ENCODE measurements at regions not wholly inside any gene's neighbourhood (a gene's known extent, or its start where the extent isn't known, plus 50 kb on each side); places are given as distances from the start of the nearest gene placed in this dataset.

- TF ChIP-seq EZH2 (IDR thresholded peaks at IDR 0.05): no peak
- TF ChIP-seq FOXP2 (optimal IDR thresholded peaks at IDR 0.05; ENCODE audit: control extremely low read depth, extremely low read length, insufficient read depth): no peak
- TF ChIP-seq POLR2AphosphoS5 (IDR thresholded peaks at IDR 0.05; ENCODE audit: borderline replicate concordance, low read depth, low read length): no peak
- no peaks in the 10 kb centered on the region for H3K36me3 ChIP-seq (ENCODE audit: insufficient read depth, low read length)
- H3K27ac ChIP-seq: no peak overlapping the region
- H3K9me3 ChIP-seq (ENCODE audit: low read depth, low read length): no peaks in the 10 kb centered on the region
- H3K9ac ChIP-seq (ENCODE audit: insufficient read length): no peak overlapping the region
- H3K4me3 ChIP-seq: no peak overlapping the region
- DNase-seq (ENCODE audit: low read depth, low spot score): no peak
Measured at GRCh38 chr18:1983746-1984515, 587.4 kb downstream of the METTL4 start.

- Histone ChIP-seq H3K9me3 (ENCODE audit: low read depth, low read length) (no peaks in the 10 kb centered on the region), H3K4me3 (no peak overlapping the region), H3K36me3 (ENCODE audit: insufficient read depth, low read length) (no peaks in the 10 kb centered on the region)
Measured at GRCh38 chr18:1993866-1994265, 577.4 kb downstream of the METTL4 start.

DNA sequence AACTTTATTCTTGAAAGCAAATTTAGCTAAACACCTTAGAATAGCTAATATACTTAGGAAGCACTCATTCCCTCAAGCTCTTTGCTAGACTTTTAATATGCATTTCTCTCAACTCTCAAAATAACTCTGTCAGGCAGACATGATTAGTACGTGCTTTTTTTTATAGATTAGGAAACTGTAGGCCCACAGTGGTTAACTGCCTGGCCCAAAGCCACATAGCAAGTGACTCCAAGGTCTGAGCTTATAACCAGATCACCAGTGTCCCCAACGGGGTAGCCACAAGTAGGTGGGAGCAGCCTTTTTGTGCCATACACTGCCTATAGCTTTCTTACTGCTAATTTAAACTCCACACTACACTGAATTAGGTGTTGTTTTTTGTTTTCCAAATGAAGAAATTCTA lies 576.8 kb downstream of the METTL4 start:
- no peak for TF ChIP-seq FOXP2 (optimal IDR thresholded peaks at IDR 0.05; ENCODE audit: control extremely low read depth, extremely low read length, insufficient read depth)
- TF ChIP-seq POLR2AphosphoS5 (IDR thresholded peaks at IDR 0.05; ENCODE audit: borderline replicate concordance, low read depth, low read length): no peak
- no peak for TF ChIP-seq EZH2 (IDR thresholded peaks at IDR 0.05)
- Histone ChIP-seq H3K9ac (ENCODE audit: insufficient read length) (no peak overlapping the region), H3K9me3 (ENCODE audit: low read depth, low read length) (no peaks in the 10 kb centered on the region), H3K4me3 (no peak overlapping the region), H3K36me3 (ENCODE audit: insufficient read depth, low read length) (no peaks in the 10 kb centered on the region), H3K27ac (no peak overlapping the region)
- no peak for DNase-seq (ENCODE audit: low read depth, low spot score)

More at GRCh38 chr18:1993866-1994265, 577.4 kb downstream of the METTL4 start:
- no peak overlapping the region for H3K27ac ChIP-seq
- no peak overlapping the region for H3K9ac ChIP-seq (ENCODE audit: insufficient read length)
- DNase-seq (ENCODE audit: low read depth, low spot score): no peak
- TF ChIP-seq EZH2 (IDR thresholded peaks at IDR 0.05): no peak
- no peak for TF ChIP-seq FOXP2 (optimal IDR thresholded peaks at IDR 0.05; ENCODE audit: control extremely low read depth, extremely low read length, insufficient read depth)
- no peak for TF ChIP-seq POLR2AphosphoS5 (IDR thresholded peaks at IDR 0.05; ENCODE audit: borderline replicate concordance, low read depth, low read length)

DNA sequence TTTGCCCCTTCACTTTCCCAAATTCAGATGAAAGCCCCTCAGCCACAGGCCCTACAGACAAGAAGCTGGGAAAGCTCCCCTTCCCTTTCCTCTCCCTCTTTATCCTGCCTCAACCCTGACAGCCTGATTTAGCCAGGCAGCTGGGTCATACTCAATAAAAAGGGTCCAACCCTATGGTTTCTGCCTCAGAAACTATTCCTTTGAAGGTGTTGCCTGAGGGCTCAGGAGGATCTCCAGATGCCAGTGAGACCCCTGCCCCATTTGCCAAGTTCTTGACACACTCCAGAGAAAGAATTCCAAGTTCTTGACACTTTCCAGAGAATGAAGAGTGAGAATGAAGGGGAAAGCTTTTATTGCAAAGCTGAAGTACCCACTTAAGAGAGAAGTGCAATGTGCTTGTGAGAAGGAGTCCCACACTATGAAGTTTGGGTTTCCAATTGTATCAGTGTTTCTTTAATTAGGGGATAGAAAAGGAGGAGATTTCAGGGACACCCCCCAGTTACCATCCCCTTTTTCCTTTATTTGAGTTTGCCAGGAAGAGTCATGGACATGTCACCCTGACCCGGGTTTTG lies 576.2 kb downstream of the METTL4 start:
- DNase-seq (ENCODE audit: low read depth, low spot score): no peak
- no peak overlapping the region for H3K4me3 ChIP-seq
- no peak overlapping the region for H3K27ac ChIP-seq
- TF ChIP-seq EZH2 (IDR thresholded peaks at IDR 0.05): no peak
- TF ChIP-seq POLR2AphosphoS5 (IDR thresholded peaks at IDR 0.05; ENCODE audit: borderline replicate concordance, low read depth, low read length): no peak
- no peak for TF ChIP-seq FOXP2 (optimal IDR thresholded peaks at IDR 0.05; ENCODE audit: control extremely low read depth, extremely low read length, insufficient read depth)
- H3K9me3 ChIP-seq (ENCODE audit: low read depth, low read length): no peaks in the 10 kb centered on the region
- no peaks in the 10 kb centered on the region for H3K36me3 ChIP-seq (ENCODE audit: insufficient read depth, low read length)
- H3K9ac ChIP-seq (ENCODE audit: insufficient read length): no peak overlapping the region

GRCh38 chr18:1998121-1998520 lies 573.2 kb downstream of the METTL4 start:
- H3K27ac ChIP-seq: no peak overlapping the region
- DNase-seq (ENCODE audit: low read depth, low spot score): no peak

GRCh38 chr18:1999387-1999786 lies 571.9 kb downstream of the METTL4 start:
- no peak overlapping the region for H3K4me3 ChIP-seq
- TF ChIP-seq EZH2 (IDR thresholded peaks at IDR 0.05): no peak
- TF ChIP-seq POLR2AphosphoS5 (IDR thresholded peaks at IDR 0.05; ENCODE audit: borderline replicate concordance, low read depth, low read length): no peak
- TF ChIP-seq FOXP2 (optimal IDR thresholded peaks at IDR 0.05; ENCODE audit: control extremely low read depth, extremely low read length, insufficient read depth): no peak
- no peaks in the 10 kb centered on the region for H3K9me3 ChIP-seq (ENCODE audit: low read depth, low read length)
- no peak overlapping the region for H3K27ac ChIP-seq
- no peak overlapping the region for H3K9ac ChIP-seq (ENCODE audit: insufficient read length)
- no peaks in the 10 kb centered on the region for H3K36me3 ChIP-seq (ENCODE audit: insufficient read depth, low read length)
- no peak for DNase-seq (ENCODE audit: low read depth, low spot score)

More at GRCh38 chr18:1998121-1998520, 573.2 kb downstream of the METTL4 start:
- no peak for TF ChIP-seq FOXP2 (optimal IDR thresholded peaks at IDR 0.05; ENCODE audit: control extremely low read depth, extremely low read length, insufficient read depth)
- no peak for TF ChIP-seq POLR2AphosphoS5 (IDR thresholded peaks at IDR 0.05; ENCODE audit: borderline replicate concordance, low read depth, low read length)
- TF ChIP-seq EZH2 (IDR thresholded peaks at IDR 0.05): no peak
- Histone ChIP-seq H3K9ac (ENCODE audit: insufficient read length) (no peak overlapping the region), H3K4me3 (no peak overlapping the region), H3K9me3 (ENCODE audit: low read depth, low read length) (no peaks in the 10 kb centered on the region), H3K36me3 (ENCODE audit: insufficient read depth, low read length) (no peaks in the 10 kb centered on the region)

DNA sequence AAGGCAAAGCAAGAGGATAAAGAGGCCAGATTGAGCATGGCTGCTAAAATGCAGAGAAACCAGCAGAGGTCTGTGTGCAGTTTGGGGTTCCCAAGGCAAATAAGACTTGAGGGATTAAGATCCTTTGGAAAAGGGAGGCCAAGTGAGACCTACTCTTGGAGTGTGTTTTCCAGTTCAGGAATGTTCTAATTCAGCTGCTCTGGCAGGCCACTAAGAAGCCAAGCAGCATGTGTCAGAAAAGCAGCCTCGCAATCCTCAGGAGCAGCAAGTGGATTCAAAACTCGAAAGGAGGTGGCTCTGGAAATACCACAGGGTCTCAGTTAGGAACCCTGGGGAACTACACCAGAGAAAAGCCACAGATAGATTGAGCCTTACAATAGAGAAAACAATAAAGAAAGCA lies 569.2 kb downstream of the METTL4 start:
- Histone ChIP-seq H3K4me3 (no peak overlapping the region), H3K9me3 (ENCODE audit: low read depth, low read length) (no peaks in the 10 kb centered on the region), H3K9ac (ENCODE audit: insufficient read length) (no peak overlapping the region), H3K27ac (no peak overlapping the region), H3K36me3 (ENCODE audit: insufficient read depth, low read length) (no peaks in the 10 kb centered on the region)
- no peak for DNase-seq (ENCODE audit: low read depth, low spot score)
- TF ChIP-seq POLR2AphosphoS5 (IDR thresholded peaks at IDR 0.05; ENCODE audit: borderline replicate concordance, low read depth, low read length) (no peak), FOXP2 (optimal IDR thresholded peaks at IDR 0.05; ENCODE audit: control extremely low read depth, extremely low read length, insufficient read depth) (no peak), EZH2 (IDR thresholded peaks at IDR 0.05) (no peak)

DNA sequence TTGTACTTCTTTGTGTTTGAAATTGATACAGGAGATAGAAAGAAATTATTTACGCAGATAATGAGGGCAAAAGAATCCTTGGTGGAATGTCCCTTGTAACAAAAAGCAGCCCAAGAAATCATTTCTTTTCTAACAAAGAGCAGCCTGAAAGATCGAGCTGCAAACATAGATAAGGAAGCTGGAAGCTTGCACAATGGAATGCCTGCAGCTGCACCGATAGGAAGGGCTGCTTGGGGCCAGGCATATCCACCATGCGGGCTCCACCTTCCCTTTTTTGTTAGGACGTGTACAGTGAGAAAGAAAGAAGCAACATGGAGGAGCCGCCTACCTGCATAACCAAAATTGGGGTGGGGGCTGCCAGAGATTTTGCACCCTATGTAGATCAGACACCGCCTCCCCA lies 568.7 kb downstream of the METTL4 start:
- no peak overlapping the region for H3K9ac ChIP-seq (ENCODE audit: insufficient read length)
- H3K27ac ChIP-seq: no peak overlapping the region
- H3K9me3 ChIP-seq (ENCODE audit: low read depth, low read length): no peaks in the 10 kb centered on the region
- no peak overlapping the region for H3K4me3 ChIP-seq
- no peak for DNase-seq (ENCODE audit: low read depth, low spot score)
- TF ChIP-seq FOXP2 (optimal IDR thresholded peaks at IDR 0.05; ENCODE audit: control extremely low read depth, extremely low read length, insufficient read depth): no peak
- no peak for TF ChIP-seq POLR2AphosphoS5 (IDR thresholded peaks at IDR 0.05; ENCODE audit: borderline replicate concordance, low read depth, low read length)
- TF ChIP-seq EZH2 (IDR thresholded peaks at IDR 0.05): no peak
- no peaks in the 10 kb centered on the region for H3K36me3 ChIP-seq (ENCODE audit: insufficient read depth, low read length)
